Natural killer cell treated with Interleukin-12 subunit alpha and Interleukin-12 subunit beta and Interleukin-15 and Interleukin-18, amount 100 ng/mL, for 72 hours (primary cell): ENCODE measurements at regions not wholly inside any gene's neighbourhood (a gene's known extent, or its start where the extent isn't known, plus 50 kb on each side); places are given as distances from the start of the nearest gene placed in this dataset.

Source experiments
- ATAC-seq, 2 donors: fragments of 150-1000 bp; cut with Tn5 transposase in 1 of 2; sonication (Bioruptor Pico), chemical (Tn5 transposase) in 1 of 2; 2 replicates each; pipeline ENCODE4 v1.10.0; 2021
- DNase-seq: peaks from one replicate; pipeline ENCODE4 v3.0.0; 2022; ENCODE audit warnings: low spot score
- H3K27ac Mint-ChIP-seq, 2 donors: 1 replicate in 1 of 2; 2 replicates in 1 of 2; pipeline ENCODE4 v1.8.0; 2022; ENCODE audit warnings: mixed read lengths in 2 of 2, mild to moderate bottlenecking in 1 of 2, moderate library complexity in 1 of 2
- H3K27me3 Mint-ChIP-seq, 2 donors: 1 replicate in 1 of 2; 2 replicates in 1 of 2; pipeline ENCODE4 v1.8.0; 2022; ENCODE audit warnings: mixed read lengths in 2 of 2
- H3K36me3 Mint-ChIP-seq: one replicate; pipeline ENCODE4 v1.8.0; 2022; ENCODE audit warnings: mixed read lengths
- H3K4me1 Mint-ChIP-seq, 2 donors: 1 replicate in 1 of 2; 2 replicates in 1 of 2; pipeline ENCODE4 v1.8.0; 2022; ENCODE audit warnings: low read depth in 2 of 2, mixed read lengths in 2 of 2, mild to moderate bottlenecking in 1 of 2
- H3K4me3 Mint-ChIP-seq: one replicate; pipeline ENCODE4 v1.8.0; 2022; ENCODE audit warnings: mixed read lengths
- H3K9me3 Mint-ChIP-seq: 2 replicates; pipeline ENCODE4 v1.8.0; 2022; ENCODE audit warnings: mixed read lengths

DNA sequence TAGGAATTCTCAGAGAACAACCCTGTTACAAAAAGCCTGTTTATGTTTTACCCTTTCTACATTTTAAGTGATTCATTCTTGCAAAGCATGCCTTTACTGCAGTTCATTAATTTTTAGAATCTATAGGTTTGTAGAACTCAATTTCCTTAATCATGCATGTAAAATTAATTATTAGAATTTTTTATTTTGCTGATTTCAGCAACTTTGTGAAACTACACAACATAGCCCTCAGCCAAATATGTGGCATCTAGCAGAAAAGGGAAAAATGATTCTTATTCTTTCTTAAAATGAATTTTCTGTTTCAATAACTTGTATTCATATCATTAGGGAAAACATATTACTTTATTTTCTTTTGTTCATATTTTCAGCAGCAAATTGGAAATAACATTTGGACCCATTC is 392.9 kb upstream of the PFKP start:
- DNase-seq: no peak
- Mint-ChIP-seq H3K36me3 (no peaks in the 10 kb centered on the region), H3K27me3 (peaks cover 0 to 4% of the 10 kb centered on the region in 2 donors), H3K4me3 (no peak overlapping the region), H3K9me3 (peaks cover 3% of the 10 kb centered on the region), H3K4me1 (no peaks in the 10 kb centered on the region), H3K27ac (no peak overlapping the region)
- no peak for ATAC-seq

- Mint-ChIP-seq H3K36me3 (no peaks in the 10 kb centered on the region), H3K27me3 (peaks cover 0 to 8% of the 10 kb centered on the region in 2 donors), H3K27ac (no peak overlapping the region), H3K4me3 (no peak overlapping the region), H3K9me3 (no peaks in the 10 kb centered on the region), H3K4me1 (no peaks in the 10 kb centered on the region)
- no peak for DNase-seq
- no peak for ATAC-seq
Measured at GRCh38 chr10:2670864-2671263, 396.5 kb upstream of the PFKP start.

GRCh38 chr10:2665772-2666171 is 401.6 kb upstream of the PFKP start:
- Mint-ChIP-seq H3K4me3 (no peak overlapping the region), H3K9me3 (no peaks in the 10 kb centered on the region), H3K27me3 (peaks cover 0 to 8% of the 10 kb centered on the region in 2 donors), H3K36me3 (no peaks in the 10 kb centered on the region), H3K27ac (no peak overlapping the region), H3K4me1 (no peaks in the 10 kb centered on the region)
- no peak for ATAC-seq
- DNase-seq: no peak

- no peaks in the 10 kb centered on the region for H3K4me1 Mint-ChIP-seq
- H3K27me3 Mint-ChIP-seq: no peaks in the 10 kb centered on the region
- H3K27ac Mint-ChIP-seq: no peak overlapping the region
- H3K4me3 Mint-ChIP-seq: no peak overlapping the region
- no peaks in the 10 kb centered on the region for H3K9me3 Mint-ChIP-seq
- H3K36me3 Mint-ChIP-seq: no peaks in the 10 kb centered on the region
- DNase-seq: no peak
- no peak for ATAC-seq
Measured at GRCh38 chr10:2660276-2660675, 407.1 kb upstream of the PFKP start.

DNA sequence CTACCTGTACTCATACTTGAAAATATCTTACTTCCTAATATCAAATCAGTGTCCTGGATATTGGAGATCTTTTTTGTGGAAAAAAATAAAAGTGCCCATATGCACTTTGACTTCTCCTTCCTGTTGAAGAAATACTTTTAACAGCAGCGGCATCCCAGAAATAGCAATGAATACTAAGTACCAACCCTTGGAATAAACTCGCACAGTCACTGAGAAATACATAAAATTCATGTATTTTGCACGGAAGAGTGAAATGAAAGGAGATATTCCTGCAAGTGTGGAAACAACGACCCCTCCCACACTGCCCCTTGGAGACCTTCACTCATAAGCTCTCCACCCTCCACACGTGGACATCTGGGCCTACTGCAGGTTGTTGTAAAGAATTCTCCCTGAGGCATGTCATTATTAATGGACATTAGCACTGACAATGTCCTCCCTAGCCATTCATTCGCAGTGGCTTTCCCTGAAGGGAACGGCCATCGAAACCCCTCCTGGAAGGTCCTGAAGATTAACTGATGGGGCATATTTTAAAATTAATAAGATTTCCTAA is 407.6 kb upstream of the PFKP start:
- Mint-ChIP-seq H3K4me3 (no peak overlapping the region), H3K36me3 (no peaks in the 10 kb centered on the region), H3K27ac (no peak overlapping the region), H3K9me3 (no peaks in the 10 kb centered on the region), H3K27me3 (no peaks in the 10 kb centered on the region), H3K4me1 (no peaks in the 10 kb centered on the region)
- no peak for ATAC-seq
- DNase-seq: no peak

GRCh38 chr10:2658780-2659179 is 408.6 kb upstream of the PFKP start:
- Mint-ChIP-seq H3K27me3 (peaks cover 0 to 8% of the 10 kb centered on the region in 2 donors), H3K4me3 (no peak overlapping the region), H3K9me3 (no peaks in the 10 kb centered on the region), H3K36me3 (no peaks in the 10 kb centered on the region), H3K4me1 (no peaks in the 10 kb centered on the region), H3K27ac (no peak overlapping the region)
- DNase-seq: no peak
- ATAC-seq: no peak

DNA sequence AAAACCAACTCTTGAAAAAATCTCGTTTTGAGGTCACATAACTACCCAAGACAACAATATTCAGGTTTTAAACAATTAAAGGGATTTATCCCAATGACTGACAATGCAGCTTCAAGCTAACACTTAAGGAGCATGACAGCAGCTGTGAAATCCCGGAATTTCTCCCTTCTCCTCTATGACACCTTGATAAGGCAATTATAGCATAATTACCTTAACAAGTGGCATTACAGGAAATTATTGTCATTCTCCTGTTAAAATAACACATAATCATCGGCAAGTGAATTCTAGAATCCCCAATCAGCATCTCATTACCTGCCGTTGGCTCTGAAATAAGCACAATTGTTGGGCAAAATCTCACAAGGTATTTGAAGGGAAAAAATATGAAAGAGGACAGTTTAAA is 417.0 kb upstream of the PFKP start:
- H3K4me3 Mint-ChIP-seq: no peak overlapping the region
- DNase-seq (no peak), ATAC-seq (no peak)
- H3K9me3 Mint-ChIP-seq: no peaks in the 10 kb centered on the region
- H3K36me3 Mint-ChIP-seq: no peaks in the 10 kb centered on the region
- no peak overlapping the region for H3K27ac Mint-ChIP-seq
- H3K27me3 Mint-ChIP-seq: peaks cover 0 to 8% of the 10 kb centered on the region in 2 donors
- no peaks in the 10 kb centered on the region for H3K4me1 Mint-ChIP-seq

DNA sequence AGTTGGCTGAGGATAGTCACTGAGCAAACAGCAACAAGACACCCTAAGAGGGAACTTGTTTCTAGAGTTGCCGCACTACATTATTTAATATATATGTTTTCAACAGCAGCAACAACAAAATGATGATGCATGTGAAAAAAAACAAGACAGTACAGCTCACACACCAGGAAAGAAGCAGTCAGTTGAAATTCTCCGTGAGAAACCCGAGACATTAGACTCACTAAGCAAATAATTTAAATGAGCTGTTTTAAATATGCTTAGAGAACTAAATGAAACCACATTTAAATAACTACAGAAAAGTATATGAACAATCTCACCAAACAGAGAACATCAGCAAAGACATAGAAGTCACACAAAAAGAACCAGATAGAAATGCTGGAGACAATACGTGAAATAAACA is 426.3 kb upstream of the PFKP start:
- no peak overlapping the region for H3K4me3 Mint-ChIP-seq
- H3K4me1 Mint-ChIP-seq: no peaks in the 10 kb centered on the region
- H3K36me3 Mint-ChIP-seq: no peaks in the 10 kb centered on the region
- peaks cover 0 to 18% of the 10 kb centered on the region in 2 donors for H3K27me3 Mint-ChIP-seq
- no peak overlapping the region for H3K27ac Mint-ChIP-seq
- no peak for ATAC-seq
- DNase-seq: no peak
- H3K9me3 Mint-ChIP-seq: peaks cover 3% of the 10 kb centered on the region

DNA sequence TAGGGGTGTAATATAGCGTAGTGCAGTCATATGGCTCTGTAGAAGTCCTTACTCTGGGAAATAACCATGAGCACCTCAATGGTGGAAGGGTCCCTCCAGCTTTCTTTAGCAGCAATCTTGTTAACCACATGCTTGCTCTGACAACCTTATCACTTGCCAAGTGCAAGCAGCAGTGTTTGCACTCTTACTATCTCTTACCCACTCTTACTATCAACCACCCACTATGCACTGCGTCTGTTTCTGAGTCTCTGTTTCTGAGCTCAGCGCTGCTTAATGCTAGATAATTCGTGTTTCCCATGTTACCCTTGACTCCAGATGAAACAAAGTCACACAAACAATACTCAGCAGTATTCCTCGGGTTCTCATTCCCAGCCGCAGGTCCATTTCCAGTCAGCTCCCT is 433.7 kb upstream of the PFKP start:
- DNase-seq (no peak), ATAC-seq (no peak)
- Mint-ChIP-seq H3K9me3 (no peaks in the 10 kb centered on the region), H3K4me3 (no peak overlapping the region), H3K36me3 (no peaks in the 10 kb centered on the region), H3K27me3 (peaks cover 0 to 9% of the 10 kb centered on the region in 2 donors), H3K4me1 (no peaks in the 10 kb centered on the region), H3K27ac (no peak overlapping the region)

- no peaks in the 10 kb centered on the region for H3K4me1 Mint-ChIP-seq
- H3K36me3 Mint-ChIP-seq: no peaks in the 10 kb centered on the region
- H3K27ac Mint-ChIP-seq: no peak overlapping the region
- H3K4me3 Mint-ChIP-seq: no peak overlapping the region
- ATAC-seq (no peak), DNase-seq (no peak)
- no peaks in the 10 kb centered on the region for H3K27me3 Mint-ChIP-seq
- no peaks in the 10 kb centered on the region for H3K9me3 Mint-ChIP-seq
Measured at GRCh38 chr10:2631557-2632205, 435.7 kb upstream of the PFKP start.

- H3K9me3 Mint-ChIP-seq: no peaks in the 10 kb centered on the region
- H3K4me1 Mint-ChIP-seq: no peaks in the 10 kb centered on the region
- no peaks in the 10 kb centered on the region for H3K27me3 Mint-ChIP-seq
- DNase-seq (no peak), ATAC-seq (no peak)
- no peaks in the 10 kb centered on the region for H3K36me3 Mint-ChIP-seq
- no peak overlapping the region for H3K27ac Mint-ChIP-seq
- H3K4me3 Mint-ChIP-seq: no peak overlapping the region
Measured at GRCh38 chr10:2628705-2629104, 438.6 kb upstream of the PFKP start.

- DNase-seq (no peak), ATAC-seq (no peak)
- H3K27ac Mint-ChIP-seq: no peak overlapping the region
- H3K36me3 Mint-ChIP-seq: no peaks in the 10 kb centered on the region
- peaks cover 0 to 3% of the 10 kb centered on the region in 2 donors for H3K27me3 Mint-ChIP-seq
- no peak overlapping the region for H3K4me3 Mint-ChIP-seq
- no peaks in the 10 kb centered on the region for H3K9me3 Mint-ChIP-seq
- no peaks in the 10 kb centered on the region for H3K4me1 Mint-ChIP-seq
Measured at GRCh38 chr10:2627969-2628368, 439.4 kb upstream of the PFKP start.

GRCh38 chr10:2625094-2625493 is 442.3 kb upstream of the PFKP start:
- H3K27me3 Mint-ChIP-seq: peaks cover 3 to 8% of the 10 kb centered on the region in 2 donors
- DNase-seq (no peak), ATAC-seq (no peak)
- H3K4me3 Mint-ChIP-seq: no peak overlapping the region
- no peak overlapping the region for H3K27ac Mint-ChIP-seq
- no peaks in the 10 kb centered on the region for H3K9me3 Mint-ChIP-seq
- no peaks in the 10 kb centered on the region for H3K4me1 Mint-ChIP-seq
- H3K36me3 Mint-ChIP-seq: no peaks in the 10 kb centered on the region

GRCh38 chr10:2623675-2624274 is 443.6 kb upstream of the PFKP start:
- no peaks in the 10 kb centered on the region for H3K36me3 Mint-ChIP-seq
- H3K27me3 Mint-ChIP-seq: peaks cover 5 to 14% of the 10 kb centered on the region in 2 donors
- H3K9me3 Mint-ChIP-seq: no peaks in the 10 kb centered on the region
- no peaks in the 10 kb centered on the region for H3K4me1 Mint-ChIP-seq
- no peak overlapping the region for H3K27ac Mint-ChIP-seq
- H3K4me3 Mint-ChIP-seq: no peak overlapping the region
- ATAC-seq: no peak
- no peak for DNase-seq
